Tibial artery (tissue), 4 donors: ENCODE measurements at regions not wholly inside any gene's neighbourhood (a gene's known extent, or its start where the extent isn't known, plus 50 kb on each side); places are given as distances from the start of the nearest gene placed in this dataset.

Experiments used
- DNase-seq, 2 donors: peaks; one replicate each; pipeline ENCODE4 v3.0.0-alpha.2; 2019
- H3K27ac ChIP-seq, 2 donors: fragments of 200-600 bp; sonication (generic) in 1 of 2; 1 replicate in 1 of 2; 2 replicates in 1 of 2; pipeline ENCODE4 v1.5.1; 2018 to 2019; ENCODE audit warnings: mild to moderate bottlenecking in 1 of 2
- H3K27me3 ChIP-seq, 2 donors: fragments of 200-600 bp; sonication (generic) in 1 of 2; one replicate each; pipeline versions ENCODE4 v1.5.1 to v1.6.0; 2016 to 2019
- H3K36me3 ChIP-seq, 3 donors: fragments of 200-600 bp; sonication (generic) in 2 of 3; one replicate each; pipeline ENCODE4 v1.5.1; 2016 to 2019; ENCODE audit warnings: mild to moderate bottlenecking in 2 of 3
- H3K4me1 ChIP-seq, 4 donors: fragments of 200-600 bp; sonication (generic) in 2 of 4; 1 replicate in 3 of 4; 2 replicates in 1 of 4; pipeline ENCODE4 v1.5.1; 2016 to 2019
- H3K4me3 ChIP-seq, 2 donors: fragments of 200-600 bp; sonication (generic) in 1 of 2; 1 replicate in 1 of 2; 2 replicates in 1 of 2; pipeline ENCODE4 v1.5.1; 2018 to 2019; ENCODE audit warnings: mild to moderate bottlenecking in 2 of 2
- H3K9me3 ChIP-seq, 3 donors: fragments of 200-600 bp; sonication (generic) in 1 of 3; one replicate each; pipeline ENCODE4 v1.5.1; 2016 to 2019
- intact Hi-C: fragments of 100-400 bp; cut with DNase I; formaldehyde crosslinking; loops from one replicate; pipeline ENCODE4 v1.15.0; 2023; ENCODE audit warnings: low total_unique reads
- TF ChIP-seq, protein P1 (sequence below), 2 experiments: fragments of 200-600 bp in 1 of 2; fragments of 450-650 bp in 1 of 2; IDR thresholded peaks; one replicate each; pipeline ENCODE4 v1.5.1; 2017 to 2019; ENCODE audit warnings: antibody characterized with exemption in 2 of 2, mild to moderate bottlenecking in 1 of 2, moderate library complexity in 1 of 2

DNA sequence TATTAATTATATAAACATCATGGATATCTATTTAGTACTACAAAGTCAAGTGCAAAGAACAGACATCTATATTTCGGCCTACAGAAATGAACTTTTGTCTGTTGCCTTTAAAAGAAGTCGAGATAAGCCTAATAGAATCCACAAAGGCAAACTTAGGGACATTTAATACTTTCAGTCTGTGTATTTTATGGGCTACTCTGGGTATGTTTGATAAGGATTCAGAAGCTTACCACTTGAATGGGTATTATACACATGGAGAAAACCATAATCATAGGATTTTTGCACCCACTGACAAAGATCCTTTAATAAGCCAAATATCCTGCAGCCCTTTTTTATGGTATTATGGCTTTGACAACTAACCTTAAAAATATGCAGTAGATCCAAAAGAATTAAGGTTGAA, 224.8 kb downstream of the LMO4 start:
- intact Hi-C loops, result no loop called here
- H3K27me3 ChIP-seq, result no peaks in the 10 kb centered on the region
- peaks cover 0 to 14% (median 4%) of the 10 kb centered on the region in 4 donors for H3K4me1 ChIP-seq
- H3K9me3 ChIP-seq, result no peaks in the 10 kb centered on the region
- H3K27ac ChIP-seq, result no peak overlapping the region
- H3K4me3 ChIP-seq, result no peak overlapping the region
- H3K36me3 ChIP-seq, result no peaks in the 10 kb centered on the region
- TF ChIP-seq, protein P1, sequence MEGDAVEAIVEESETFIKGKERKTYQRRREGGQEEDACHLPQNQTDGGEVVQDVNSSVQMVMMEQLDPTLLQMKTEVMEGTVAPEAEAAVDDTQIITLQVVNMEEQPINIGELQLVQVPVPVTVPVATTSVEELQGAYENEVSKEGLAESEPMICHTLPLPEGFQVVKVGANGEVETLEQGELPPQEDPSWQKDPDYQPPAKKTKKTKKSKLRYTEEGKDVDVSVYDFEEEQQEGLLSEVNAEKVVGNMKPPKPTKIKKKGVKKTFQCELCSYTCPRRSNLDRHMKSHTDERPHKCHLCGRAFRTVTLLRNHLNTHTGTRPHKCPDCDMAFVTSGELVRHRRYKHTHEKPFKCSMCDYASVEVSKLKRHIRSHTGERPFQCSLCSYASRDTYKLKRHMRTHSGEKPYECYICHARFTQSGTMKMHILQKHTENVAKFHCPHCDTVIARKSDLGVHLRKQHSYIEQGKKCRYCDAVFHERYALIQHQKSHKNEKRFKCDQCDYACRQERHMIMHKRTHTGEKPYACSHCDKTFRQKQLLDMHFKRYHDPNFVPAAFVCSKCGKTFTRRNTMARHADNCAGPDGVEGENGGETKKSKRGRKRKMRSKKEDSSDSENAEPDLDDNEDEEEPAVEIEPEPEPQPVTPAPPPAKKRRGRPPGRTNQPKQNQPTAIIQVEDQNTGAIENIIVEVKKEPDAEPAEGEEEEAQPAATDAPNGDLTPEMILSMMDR (IDR thresholded peaks at IDR 0.05), result no peak
- DNase-seq, result no peak

DNA sequence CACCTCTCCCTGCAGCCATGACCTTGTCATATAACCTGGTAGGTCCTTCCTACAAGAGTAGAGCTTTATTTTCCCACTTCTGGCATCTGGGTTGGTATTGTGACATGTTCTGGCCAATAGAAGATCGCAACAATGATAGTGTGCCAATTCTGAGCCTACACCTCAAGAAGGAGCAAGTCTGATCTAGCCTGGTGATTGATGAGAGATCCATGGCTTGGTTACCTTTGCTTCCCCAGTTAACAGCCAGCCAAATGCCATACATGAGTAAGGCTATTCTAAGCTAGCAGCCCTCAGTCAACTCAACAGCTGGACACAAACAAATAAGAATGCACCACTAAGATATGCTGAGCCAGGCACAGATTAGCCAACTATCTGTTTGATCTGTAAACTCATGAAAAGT, 226.7 kb downstream of the LMO4 start:
- Histone ChIP-seq H3K9me3 (no peaks in the 10 kb centered on the region), H3K27me3 (no peaks in the 10 kb centered on the region), H3K27ac (no peak overlapping the region), H3K36me3 (no peaks in the 10 kb centered on the region), H3K4me3 (no peak overlapping the region), H3K4me1 (peaks cover 0 to 1% (median under 1%) of the 10 kb centered on the region in 4 donors)
- TF ChIP-seq, protein P1 (IDR thresholded peaks at IDR 0.05), result no peak
- intact Hi-C loops, result no loop called here
- DNase-seq, result no peak

DNA sequence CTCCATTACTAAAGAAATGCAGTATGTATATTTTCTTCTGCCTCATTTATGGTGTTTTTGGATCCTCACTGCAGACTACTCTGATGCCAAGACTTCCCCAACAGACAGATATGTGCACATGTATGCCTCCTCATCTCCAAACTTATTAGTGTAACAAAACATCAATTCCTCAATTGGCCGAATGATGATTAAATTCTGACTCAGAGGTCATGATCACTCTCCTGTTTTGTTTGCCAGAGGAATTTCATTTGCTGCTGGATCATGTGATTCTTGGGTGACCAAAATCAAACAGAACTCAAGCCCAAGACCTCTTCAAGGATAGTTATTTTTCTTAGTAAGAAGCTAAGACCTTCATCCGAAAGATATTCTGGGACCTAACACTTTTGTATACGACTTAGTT, 227.6 kb downstream of the LMO4 start:
- Histone ChIP-seq H3K4me3 (no peak overlapping the region), H3K27me3 (no peaks in the 10 kb centered on the region), H3K27ac (no peak overlapping the region), H3K36me3 (no peaks in the 10 kb centered on the region), H3K4me1 (no peaks in the 10 kb centered on the region), H3K9me3 (no peaks in the 10 kb centered on the region)
- intact Hi-C loops, result no loop called here
- TF ChIP-seq, protein P1 (IDR thresholded peaks at IDR 0.05), result no peak
- DNase-seq, result no peak

DNA sequence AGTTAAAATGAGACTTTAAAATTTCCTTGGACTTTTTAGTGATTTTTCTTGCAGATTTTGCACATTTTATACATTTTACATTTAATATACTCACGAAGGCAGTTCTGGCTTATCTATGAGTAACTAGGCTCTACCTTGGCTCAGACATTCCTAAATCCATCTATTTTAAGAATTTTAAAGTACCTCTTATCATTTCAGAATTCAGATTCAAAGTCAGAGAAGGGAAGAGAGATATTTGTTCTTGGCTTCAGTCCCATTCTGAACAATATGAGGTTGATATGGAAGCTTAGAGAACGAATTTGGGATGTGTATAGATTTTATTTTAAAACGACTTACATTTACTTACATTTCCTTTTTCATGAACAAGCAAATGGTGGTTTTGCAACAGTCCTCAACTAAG, 230.2 kb downstream of the LMO4 start:
- no peak for DNase-seq
- Histone ChIP-seq H3K4me3 (no peak overlapping the region), H3K27ac (no peak overlapping the region), H3K4me1 (no peaks in the 10 kb centered on the region), H3K27me3 (no peaks in the 10 kb centered on the region), H3K36me3 (no peaks in the 10 kb centered on the region), H3K9me3 (no peaks in the 10 kb centered on the region)
- intact Hi-C loops, result no loop called here
- TF ChIP-seq, protein P1 (IDR thresholded peaks at IDR 0.05), result no peak

DNA sequence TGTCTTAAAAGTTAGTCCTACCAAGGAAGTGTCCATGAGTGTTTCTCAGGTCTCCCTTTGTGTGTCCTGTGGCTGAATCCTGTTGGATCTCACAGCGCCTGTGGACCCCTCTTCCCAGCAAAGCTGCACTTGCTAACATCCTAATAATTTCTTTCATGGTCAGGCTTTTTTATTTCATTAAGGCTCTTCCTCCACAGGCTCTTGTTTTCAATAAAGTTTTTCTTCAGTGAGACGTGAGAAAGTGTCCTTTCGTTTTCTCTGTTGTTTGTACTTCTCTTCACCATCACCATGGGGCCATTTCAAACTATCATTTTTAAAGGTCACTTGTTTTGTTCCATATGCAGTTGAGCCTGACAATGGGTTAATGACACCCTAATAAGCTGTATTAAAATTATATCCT, 231.5 kb downstream of the LMO4 start:
- intact Hi-C loops, result loop anchor here (10.0 kb wide), 1 partner anchor 585 kb away; no protein-coding TSS in a partner anchor
- Histone ChIP-seq H3K36me3 (no peaks in the 10 kb centered on the region), H3K27ac (no peak overlapping the region), H3K4me1 (no peaks in the 10 kb centered on the region), H3K27me3 (no peaks in the 10 kb centered on the region), H3K9me3 (no peaks in the 10 kb centered on the region), H3K4me3 (no peak overlapping the region)
- no peak for DNase-seq
- TF ChIP-seq, protein P1 (IDR thresholded peaks at IDR 0.05), result no peak
